HFF-Myc (cell line): ENCODE measurements at regions not wholly inside any gene's neighbourhood (a gene's known extent, or its start where the extent isn't known, plus 50 kb on each side); places are given as distances from the start of the nearest gene placed in this dataset.

ENCODE experiments used
- DNase-seq: peaks from one replicate; pipeline ENCODE4 v3.0.0-alpha.2; 2011; ENCODE audit warnings: low read depth; ENCODE audit errors: extremely low read depth
- H3K4me3 ChIP-seq: replicated peaks from 2 replicates; pipeline ENCODE4 v1.5.1; 2011; ENCODE audit warnings: low read depth, mild to moderate bottlenecking, control low read depth, low read length
- CTCF ChIP-seq: IDR thresholded peaks from 2 replicates; pipeline ENCODE4 v1.5.1; 2012; ENCODE audit warnings: mild to moderate bottlenecking, low read depth, low read length, control low read depth; ENCODE audit errors: missing control alignments

- no peak for DNase-seq
- no peak for TF ChIP-seq CTCF
- H3K4me3 ChIP-seq = no peak overlapping the region
Measured at GRCh38 chr13:90568165-90568564, 779.3 kb upstream of the MIR17HG start.

GRCh38 chr13:90576067-90576466 is 771.4 kb upstream of the MIR17HG start:
- no peak for DNase-seq
- no peak for TF ChIP-seq CTCF
- no peak overlapping the region for H3K4me3 ChIP-seq

GRCh38 chr13:90577726-90578125 is 769.8 kb upstream of the MIR17HG start:
- DNase-seq = no peak
- no peak for TF ChIP-seq CTCF
- no peak overlapping the region for H3K4me3 ChIP-seq

- no peak for TF ChIP-seq CTCF
- DNase-seq = no peak
- no peak overlapping the region for H3K4me3 ChIP-seq
Measured at GRCh38 chr13:90585392-90585791, 762.1 kb upstream of the MIR17HG start.

- H3K4me3 ChIP-seq = no peak overlapping the region
- no peak for DNase-seq
- no peak for TF ChIP-seq CTCF
Measured at GRCh38 chr13:90591260-90591926, 756.1 kb upstream of the MIR17HG start.

GRCh38 chr13:90591927-90592268 is 755.6 kb upstream of the MIR17HG start:
- no peak overlapping the region for H3K4me3 ChIP-seq
- no peak for TF ChIP-seq CTCF
- no peak for DNase-seq

GRCh38 chr13:90592943-90593342 is 754.5 kb upstream of the MIR17HG start:
- no peak overlapping the region for H3K4me3 ChIP-seq
- TF ChIP-seq CTCF = no peak
- DNase-seq = no peak
